LNCaP clone FGC (cell line): ENCODE measurements at regions not wholly inside any gene's neighbourhood (a gene's known extent, or its start where the extent isn't known, plus 50 kb on each side); places are given as distances from the start of the nearest gene placed in this dataset.

Experiments
- DNase-seq: peaks from one replicate; pipeline ENCODE4 v3.0.0-alpha.2; 2011; ENCODE audit warnings: low read depth
- H3K4me3 ChIP-seq: 2 replicates; pipeline ENCODE4 v1.5.1; 2011; ENCODE audit warnings: mild to moderate bottlenecking, low read depth, low read length, control low read depth
- CTCF ChIP-seq: IDR thresholded peaks from 2 replicates; pipeline ENCODE4 v1.5.1; 2012; ENCODE audit warnings: mild to moderate bottlenecking; ENCODE audit not compliant: control insufficient read depth, insufficient read depth; ENCODE audit errors: extremely low read depth

- DNase-seq: no peak
- H3K4me3 ChIP-seq: peak overlapping the region; percentile 41
- TF ChIP-seq CTCF: no peak
Measured at GRCh38 chr4:44016570-44017421, 431.8 kb downstream of the KCTD8 start.

GRCh38 chr4:44017422-44017739, 431.2 kb downstream of the KCTD8 start:
- TF ChIP-seq CTCF: no peak

GRCh38 chr4:44019721-44020120, 428.9 kb downstream of the KCTD8 start:
- H3K4me3 ChIP-seq: no peak overlapping the region
- no peak for DNase-seq

More at GRCh38 chr4:44017422-44017739, 431.2 kb downstream of the KCTD8 start:
- H3K4me3 ChIP-seq: no peak overlapping the region
- DNase-seq: no peak

GRCh38 chr4:44025376-44026020, 423.1 kb downstream of the KCTD8 start:
- TF ChIP-seq CTCF: no peak
- no peak for DNase-seq
- no peak overlapping the region for H3K4me3 ChIP-seq

More at GRCh38 chr4:44019721-44020120, 428.9 kb downstream of the KCTD8 start:
- no peak for TF ChIP-seq CTCF

- DNase-seq: no peak
- TF ChIP-seq CTCF: no peak
- no peak overlapping the region for H3K4me3 ChIP-seq
Measured at GRCh38 chr4:44038811-44039210, 409.8 kb downstream of the KCTD8 start.

- no peak for TF ChIP-seq CTCF
- H3K4me3 ChIP-seq: no peak overlapping the region
- no peak for DNase-seq
Measured at GRCh38 chr4:44046491-44046890, 402.1 kb downstream of the KCTD8 start.
